Right lobe of liver (tissue), 4 donors: ENCODE measurements at regions not wholly inside any gene's neighbourhood (a gene's known extent, or its start where the extent isn't known, plus 50 kb on each side); places are given as distances from the start of the nearest gene placed in this dataset.

ENCODE experiments used
- POLR2A ChIP-seq: fragments of 450-650 bp; IDR thresholded peaks from one replicate; pipeline ENCODE4 v1.6.1; 2017; ENCODE audit warnings: antibody characterized with exemption, mild to moderate bottlenecking
- TF ChIP-seq, protein P1 (sequence below), 4 donors: fragments of 200-600 bp in 3 of 4; fragments of 450-650 bp in 1 of 4; IDR thresholded peaks; one replicate each; pipeline versions ENCODE4 v1.5.1 to v1.8.0; 2016 to 2022; ENCODE audit warnings: antibody characterized with exemption in 4 of 4, mild to moderate bottlenecking in 2 of 4
- donor health status: DM: no; HTN: no; CAD: no.
- donor health status: DM: no; HTN: no; CAD: no.
- donor health status: DM: no; HTN: yes; CAD: no.

DNA sequence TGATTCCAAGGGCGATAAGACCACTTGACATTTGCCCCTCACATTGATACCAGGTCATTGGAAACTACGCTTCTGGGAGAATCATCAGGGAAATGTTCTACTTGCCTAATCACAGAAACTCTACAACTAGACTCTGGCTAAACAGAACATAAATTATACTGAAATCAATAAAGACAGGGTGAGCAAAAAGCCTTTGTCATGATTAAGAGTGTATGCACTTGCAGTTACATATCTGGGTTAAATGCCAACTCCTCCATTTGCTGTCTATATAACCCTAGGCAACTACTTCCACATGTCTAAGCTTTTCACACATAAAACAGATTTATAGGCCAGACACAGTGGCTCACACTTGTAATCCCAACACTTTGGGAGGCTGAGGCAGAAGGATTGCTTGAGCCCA, 125.7 kb downstream of the PHLDA1 start:
- no peak for TF ChIP-seq POLR2A
- TF ChIP-seq, protein P1, sequence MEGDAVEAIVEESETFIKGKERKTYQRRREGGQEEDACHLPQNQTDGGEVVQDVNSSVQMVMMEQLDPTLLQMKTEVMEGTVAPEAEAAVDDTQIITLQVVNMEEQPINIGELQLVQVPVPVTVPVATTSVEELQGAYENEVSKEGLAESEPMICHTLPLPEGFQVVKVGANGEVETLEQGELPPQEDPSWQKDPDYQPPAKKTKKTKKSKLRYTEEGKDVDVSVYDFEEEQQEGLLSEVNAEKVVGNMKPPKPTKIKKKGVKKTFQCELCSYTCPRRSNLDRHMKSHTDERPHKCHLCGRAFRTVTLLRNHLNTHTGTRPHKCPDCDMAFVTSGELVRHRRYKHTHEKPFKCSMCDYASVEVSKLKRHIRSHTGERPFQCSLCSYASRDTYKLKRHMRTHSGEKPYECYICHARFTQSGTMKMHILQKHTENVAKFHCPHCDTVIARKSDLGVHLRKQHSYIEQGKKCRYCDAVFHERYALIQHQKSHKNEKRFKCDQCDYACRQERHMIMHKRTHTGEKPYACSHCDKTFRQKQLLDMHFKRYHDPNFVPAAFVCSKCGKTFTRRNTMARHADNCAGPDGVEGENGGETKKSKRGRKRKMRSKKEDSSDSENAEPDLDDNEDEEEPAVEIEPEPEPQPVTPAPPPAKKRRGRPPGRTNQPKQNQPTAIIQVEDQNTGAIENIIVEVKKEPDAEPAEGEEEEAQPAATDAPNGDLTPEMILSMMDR (IDR thresholded peaks at IDR 0.05), result no peak
